IMR-90 (cell line): ENCODE measurements at regions not wholly inside any gene's neighbourhood (a gene's known extent, or its start where the extent isn't known, plus 50 kb on each side); places are given as distances from the start of the nearest gene placed in this dataset.

Experiments
- ATAC-seq: fragments of 200-7000 bp; cut with Tn5 transposase; 2 replicates; pipeline ENCODE4 v1.9.1; 2020; ENCODE audit warnings: low read depth, mild to moderate bottlenecking, moderate library complexity
- BruUV-seq: library from RNA; stranded (reverse); fragments of 400-500 nt; replicated peaks from 2 replicates; lab custom pipeline; 2021; lab: Mats Ljungman, UMichigan
- CTCF ChIA-PET: fragments of 300-600 bp; formaldehyde crosslinking; extraction: SDS; loops from one replicate; lab custom pipeline; 2021; ENCODE audit warnings: antibody characterized with exemption; lab: Yijun Ruan, JAX
- POLR2A ChIA-PET: fragments of 300-600 bp; sonication (Branson Sonifier 250); formaldehyde crosslinking; loops from one replicate; lab custom pipeline; 2022; ENCODE audit warnings: antibody characterized with exemption; ENCODE audit not compliant: unreplicated experiment; lab: Charles Lee
- DNase-seq: peaks from one replicate; pipeline ENCODE4 v3.0.0; 2013
- H2AFZ ChIP-seq: replicated peaks from 2 replicates; pipeline ENCODE3; 2013; ENCODE audit warnings: low read length, mild to moderate bottlenecking; ENCODE audit not compliant: poor library complexity
- H2AK5ac ChIP-seq: 2 replicates; pipeline ENCODE4 v1.6.1; 2013; ENCODE audit warnings: low read depth, low read length, inconsistent platforms
- H2AK9ac ChIP-seq: replicated peaks from 2 replicates; pipeline ENCODE3; 2013; ENCODE audit warnings: mild to moderate bottlenecking, low read depth, low read length, moderate library complexity; ENCODE audit not compliant: poor library complexity
- H2BK120ac ChIP-seq: 2 replicates; pipeline ENCODE4 v1.6.1; 2013; ENCODE audit warnings: low read depth, low read length, inconsistent platforms
- H2BK15ac ChIP-seq: 3 replicates; pipeline ENCODE4 v1.6.1; 2013; ENCODE audit warnings: low read depth, low read length, inconsistent platforms
- H2BK20ac ChIP-seq: 2 replicates; pipeline ENCODE4 v1.6.1; 2013; ENCODE audit warnings: low read depth, mild to moderate bottlenecking, inconsistent platforms, low read length, moderate library complexity
- H2BK5ac ChIP-seq: 2 replicates; pipeline ENCODE4 v1.6.1; 2013; ENCODE audit warnings: mild to moderate bottlenecking, low read depth, low read length, inconsistent platforms; ENCODE audit not compliant: poor library complexity, severe bottlenecking
- H3K14ac ChIP-seq: replicated peaks from 2 replicates; pipeline ENCODE4 v1.6.1; 2013; ENCODE audit warnings: low read depth, low read length, inconsistent platforms
- H3K18ac ChIP-seq: 2 replicates; pipeline ENCODE4 v1.6.1; 2013; ENCODE audit warnings: low read depth, low read length, control low read depth
- H3K23ac ChIP-seq: 2 replicates; pipeline ENCODE4 v1.6.1; 2013; ENCODE audit warnings: low read depth, low read length, inconsistent platforms
- H3K27ac ChIP-seq: 2 replicates; pipeline ENCODE4 v1.5.1; 2013; ENCODE audit warnings: mild to moderate bottlenecking, control low read depth, low read length; ENCODE audit not compliant: insufficient read depth
- H3K27me3 ChIP-seq: 2 replicates; pipeline ENCODE4 v1.6.1; 2013; ENCODE audit warnings: low read length; ENCODE audit not compliant: control insufficient read depth, insufficient read depth
- H3K36me3 ChIP-seq: 2 replicates; pipeline ENCODE4 v1.6.1; 2013; ENCODE audit warnings: low read length, mixed read lengths; ENCODE audit not compliant: control insufficient read depth, insufficient read depth
- H3K4ac ChIP-seq: 2 replicates; pipeline ENCODE4 v1.6.1; 2013; ENCODE audit warnings: low read depth, low read length, inconsistent platforms
- H3K4me1 ChIP-seq: 2 replicates; pipeline ENCODE4 v1.6.1; 2013; ENCODE audit warnings: low read length, mixed read lengths; ENCODE audit not compliant: control insufficient read depth, insufficient read depth
- H3K4me2 ChIP-seq: 2 replicates; pipeline ENCODE4 v1.6.1; 2013; ENCODE audit warnings: low read depth, mild to moderate bottlenecking, control low read depth, low read length, moderate library complexity
- H3K4me3 ChIP-seq: 2 replicates; pipeline ENCODE4 v1.5.1; 2013; ENCODE audit warnings: low read depth, mild to moderate bottlenecking, control low read depth, low read length, moderate library complexity; ENCODE audit not compliant: insufficient read depth
- H3K56ac ChIP-seq: 2 replicates; pipeline ENCODE4 v1.6.1; 2013; ENCODE audit warnings: low read length, inconsistent platforms; ENCODE audit not compliant: insufficient read depth; ENCODE audit errors: extremely low read depth
- H3K79me1 ChIP-seq, 2 experiments: 2 replicates each; pipeline ENCODE4 v1.6.1; 2013; ENCODE audit warnings: low read length in 2 of 2, inconsistent platforms in 1 of 2, low read depth in 1 of 2
- H3K9ac ChIP-seq: 2 replicates; pipeline ENCODE4 v1.6.1; 2013; ENCODE audit warnings: low read depth, low read length, control low read depth
- H3K9me1 ChIP-seq: 2 replicates; pipeline ENCODE4 v1.6.1; 2013; ENCODE audit warnings: low read length, inconsistent platforms; ENCODE audit not compliant: insufficient read depth
- H3K9me3 ChIP-seq: 2 replicates; pipeline ENCODE4 v1.6.1; 2013; ENCODE audit warnings: low read length; ENCODE audit not compliant: control insufficient read depth, insufficient read depth
- H4K20me1 ChIP-seq: 2 replicates; pipeline ENCODE4 v1.6.1; 2013; ENCODE audit warnings: low read length, inconsistent platforms; ENCODE audit not compliant: insufficient read depth
- H4K5ac ChIP-seq: 2 replicates; pipeline ENCODE4 v1.6.1; 2013; ENCODE audit warnings: mild to moderate bottlenecking, low read depth, low read length, control low read depth
- H4K8ac ChIP-seq, 2 experiments: 2 replicates each; pipeline ENCODE4 v1.6.1; 2013; ENCODE audit warnings: low read depth in 2 of 2, low read length in 2 of 2, control low read depth in 1 of 2, inconsistent platforms in 1 of 2
- H4K91ac ChIP-seq: 2 replicates; pipeline ENCODE4 v1.6.1; 2013; ENCODE audit warnings: low read depth, low read length, inconsistent platforms; ENCODE audit not compliant: insufficient read depth
- BHLHE40 ChIP-seq: fragments of 150-350 bp; IDR thresholded peaks from 2 replicates; pipeline ENCODE4 v1.6.1; 2016; ENCODE audit warnings: mild to moderate bottlenecking, low read depth, low read length
- CEBPB ChIP-seq: IDR thresholded peaks from 2 replicates; pipeline ENCODE4 v1.6.1; 2012; ENCODE audit warnings: low read depth, low read length, improper control_type of control experiment
- MXI1 ChIP-seq: IDR thresholded peaks from 2 replicates; pipeline ENCODE4 v1.6.1; 2012; ENCODE audit warnings: low read depth, mild to moderate bottlenecking, low read length, moderate library complexity, borderline replicate concordance
- NFE2L2 ChIP-seq: fragments of 150-350 bp; IDR thresholded peaks from 2 replicates; pipeline ENCODE4 v1.6.1; 2016; ENCODE audit warnings: low read depth, mild to moderate bottlenecking, low read length
- POLR2A ChIP-seq: IDR thresholded peaks from 2 replicates; pipeline ENCODE4 v1.6.1; 2012; ENCODE audit warnings: mild to moderate bottlenecking, low read depth, low read length
- WGBS, 2 experiments: methylation state at CpG; one replicate each; pipeline versions ENCODE4 v1.1.5 to v1.1.7; 2013; ENCODE audit warnings: missing lambda C conversion rate in 2 of 2; ENCODE audit not compliant: insufficient read length in 1 of 2; ENCODE audit errors: extremely low coverage in 2 of 2; 5-methylcytosine and 5-hydroxymethylcytosine counted together
- dilution Hi-C: fragments of 300-500 bp; cut with HindIII; formaldehyde crosslinking; loops from one replicate; pipeline ENCODE4 v1.14.3; 2018; ENCODE audit warnings: low sequenced_read_pairs; ENCODE audit not compliant: unreplicated experiment
- in situ Hi-C: fragments of 300-500 bp; cut with MboI; formaldehyde crosslinking; loops from 3 replicates; pipeline ENCODE4 v1.14.3; 2019; ENCODE audit warnings: low sequenced_read_pairs, inconsistent platforms, mixed read lengths
- intact Hi-C: fragments of 100-400 bp; cut with micrococcal nuclease; formaldehyde crosslinking; loops from 2 replicates; pipeline ENCODE4 v1.10.0; 2022

DNA sequence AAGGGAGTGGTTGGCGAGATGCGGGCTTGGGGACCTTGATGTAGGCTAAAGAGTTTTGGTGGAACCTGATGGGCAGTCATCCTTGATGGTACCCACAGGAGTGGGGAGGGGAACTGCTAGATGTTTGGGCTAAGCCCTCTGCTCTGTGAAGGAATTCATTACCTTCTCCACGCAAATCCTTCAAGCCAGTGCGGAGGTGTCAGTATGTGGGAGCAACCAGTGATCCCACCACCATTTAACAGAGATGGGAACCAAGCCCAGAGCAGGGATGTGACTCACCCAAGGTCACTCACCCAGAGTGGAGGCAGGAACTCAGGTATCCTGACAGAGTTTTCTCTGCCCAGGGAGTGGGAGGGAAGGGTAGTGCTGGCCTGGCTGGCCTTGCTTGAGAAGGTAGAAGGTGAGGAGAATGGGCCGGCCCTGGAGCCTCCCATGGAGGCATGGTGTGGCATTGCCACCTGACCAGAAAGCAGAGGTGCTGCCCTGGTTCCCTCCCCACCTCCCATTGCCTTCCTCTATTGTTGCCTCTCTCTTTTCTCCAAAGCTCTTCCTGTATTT is 51.2 kb upstream of the STUM start:
- in situ Hi-C loops, result no loop called here
- no CpG with 5 or more reads among the region's 5 CpGs for WGBS, 2 experiments
- Histone ChIP-seq H2BK15ac (no peak overlapping the region), H3K27me3 (peaks cover 16% of the 10 kb centered on the region), H3K56ac (no peak overlapping the region), H3K9ac (no peak overlapping the region), H2BK5ac (no peak overlapping the region), H3K9me1 (no peaks in the 10 kb centered on the region), H4K5ac (no peak overlapping the region), H3K23ac (no peak overlapping the region), H2AFZ (no peak overlapping the region), H4K8ac (no peak overlapping the region), H4K91ac (no peak overlapping the region), H3K18ac (no peak overlapping the region), H3K14ac (no peak overlapping the region), H3K4me2 (no peak overlapping the region), H3K4me3 (no peak overlapping the region), H2BK120ac (no peak overlapping the region), H3K4ac (no peak overlapping the region), H3K79me1 (no peaks in the 10 kb centered on the region), H2BK20ac (no peak overlapping the region), H2AK5ac (no peak overlapping the region), H2AK9ac (no peak overlapping the region), H3K9me3 (no peaks in the 10 kb centered on the region), H3K27ac (no peak overlapping the region), H3K4me1 (no peaks in the 10 kb centered on the region), H4K20me1 (no peaks in the 10 kb centered on the region), H3K36me3 (no peaks in the 10 kb centered on the region)
- CTCF ChIA-PET, result no interaction called here
- POLR2A ChIA-PET, result no interaction called here
- dilution Hi-C loops, result no loop called here
- ATAC-seq, result no peak
- no peak for DNase-seq
- intact Hi-C loops, result no loop called here
- TF ChIP-seq BHLHE40, result no peak
- no peak for TF ChIP-seq NFE2L2
- no peak for TF ChIP-seq CEBPB
- TF ChIP-seq POLR2A, result no peak
- no peak for TF ChIP-seq MXI1
- BruUV-seq, result no TSS peak
